ENCODE measurements at regions not wholly inside any gene's neighbourhood (a gene's known extent, or its start where the extent isn't known, plus 50 kb on each side); places are given as distances from the start of the nearest gene placed in this dataset.

DNA sequence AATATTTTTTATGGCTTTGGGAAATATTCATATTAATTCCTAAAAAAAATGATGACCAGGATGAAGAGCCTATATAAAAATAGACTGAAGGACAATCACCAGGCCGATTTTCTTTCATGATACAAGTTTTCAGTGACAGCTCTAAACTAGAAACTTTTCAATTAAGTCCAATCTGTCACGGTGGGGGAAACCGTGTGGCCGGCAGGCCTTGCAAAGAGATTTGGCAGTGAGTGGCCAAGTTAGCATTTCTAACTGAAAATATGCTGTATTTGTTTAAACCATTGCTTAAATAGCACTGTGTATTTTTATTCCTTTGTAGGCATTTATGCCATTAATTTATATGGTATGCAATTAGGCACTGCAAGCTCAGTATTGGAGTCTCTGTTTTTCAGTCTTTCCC lies 294.5 kb upstream of the NRIP1 start:
- TF ChIP-seq POLR2AphosphoS5 (IDR thresholded peaks at IDR 0.05) (no peak), CTCF (IDR thresholded peaks at IDR 0.05) (no peak)

Data from prostate gland (tissue), 2 donors.